DMS79 (cell line): ENCODE measurements at regions not wholly inside any gene's neighbourhood (a gene's known extent, or its start where the extent isn't known, plus 50 kb on each side); places are given as distances from the start of the nearest gene placed in this dataset.
"Not testable (repeated sequence)": the region's sequence is repeated elsewhere in the genome, so short reads cannot be mapped to it uniquely, and the experiment has no call there.

ENCODE experiments used
- DNase-seq: peaks from one replicate; lab custom pipeline; 2025; lab: John Stamatoyannopoulos, UW

DNA sequence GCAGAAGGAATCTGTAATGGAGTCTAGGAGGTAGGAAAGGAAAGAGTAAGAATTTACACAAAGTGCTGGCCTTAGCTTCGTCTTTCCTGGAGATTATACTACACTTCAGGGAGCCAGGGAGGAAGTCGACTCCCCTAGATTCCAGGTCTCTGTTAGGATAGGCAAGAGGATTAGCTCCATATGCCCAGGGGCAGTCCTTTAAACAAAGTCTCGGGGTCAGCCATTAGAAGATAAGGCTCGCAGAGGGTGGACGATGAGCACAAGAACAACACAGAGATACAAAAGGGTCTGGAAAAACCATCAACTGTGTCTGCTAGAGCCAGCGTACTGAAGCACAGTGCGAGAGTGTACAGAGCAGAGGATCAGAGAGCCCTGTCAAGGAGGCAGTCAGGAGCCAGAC, 344.7 kb upstream of the TNC start:
- no peak for DNase-seq

DNA sequence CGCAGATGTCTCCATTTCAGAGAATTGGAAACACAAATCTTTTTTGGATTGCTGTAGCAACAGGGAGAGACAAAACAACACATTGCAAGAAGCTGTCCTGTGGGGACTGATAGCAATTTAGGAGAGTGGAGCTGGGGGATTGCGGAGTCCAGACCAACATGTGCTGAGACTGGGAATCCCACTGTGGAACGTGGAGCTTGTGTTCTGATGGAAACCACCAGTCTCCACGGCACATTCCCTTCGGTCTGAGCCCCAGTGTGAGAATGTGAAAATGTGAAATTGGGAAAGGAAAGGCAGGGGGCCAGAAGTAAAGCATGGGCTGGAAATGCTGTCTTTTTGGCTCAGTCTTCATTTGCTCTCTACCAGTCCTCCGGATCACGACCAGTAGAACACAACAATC, 348.8 kb upstream of the TNC start:
- DNase-seq = no peak

DNA sequence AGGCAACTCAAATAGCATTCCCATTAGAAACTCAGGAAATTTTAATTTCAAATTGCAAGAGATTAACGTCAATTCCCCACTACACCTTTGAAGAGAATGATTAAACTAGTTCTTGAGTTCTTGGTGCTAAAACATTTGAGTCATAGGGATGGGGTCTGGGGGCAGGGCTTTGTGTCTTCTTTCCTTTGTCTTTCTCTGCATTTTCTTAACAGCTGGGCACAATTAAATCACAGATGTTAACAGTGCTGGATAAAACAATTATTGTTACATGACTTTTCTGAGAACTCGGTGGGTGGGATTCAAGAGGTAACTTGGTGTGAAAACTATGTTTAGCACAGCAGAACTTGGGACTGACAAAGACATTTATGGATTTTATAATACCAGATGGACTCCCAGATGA, 351.9 kb upstream of the TNC start:
- DNase-seq = no peak

DNA sequence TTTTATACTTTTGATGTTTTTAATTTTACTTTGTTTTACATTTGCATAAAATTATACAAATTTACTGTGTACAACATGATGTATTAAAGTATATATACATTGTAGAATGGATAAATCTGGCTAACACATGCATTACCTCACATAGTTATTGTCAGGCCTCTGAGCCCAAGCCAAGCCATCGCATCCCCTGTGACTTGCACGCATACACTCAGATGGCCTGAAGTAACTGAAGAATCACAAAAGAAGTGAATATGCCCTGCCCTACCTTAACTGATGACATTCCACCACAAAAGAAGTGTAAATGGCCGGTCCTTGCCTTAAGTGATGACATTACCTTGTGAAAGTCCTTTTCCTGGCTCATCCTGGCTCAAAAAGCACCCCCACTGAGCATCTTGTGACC, 355.1 kb upstream of the TNC start:
- not testable (repeated sequence) for DNase-seq

DNA sequence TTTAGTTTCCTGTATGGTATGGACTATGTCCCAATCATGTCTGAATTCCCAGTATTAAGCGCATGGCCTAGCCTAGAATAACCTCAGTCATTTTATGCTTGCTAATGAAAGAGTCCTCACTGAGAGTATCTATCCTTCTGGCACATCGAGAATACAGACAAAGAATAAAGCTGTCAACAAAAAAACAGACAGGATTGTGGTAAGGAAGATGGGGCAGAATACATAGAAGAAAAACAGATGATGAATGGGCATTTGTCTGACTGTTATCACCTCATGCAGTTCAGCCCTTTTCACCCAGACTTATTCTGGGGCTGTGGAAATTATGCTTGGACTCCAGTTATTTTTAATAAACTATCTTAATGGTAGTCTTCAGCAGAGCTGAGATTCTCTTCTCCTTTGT, 363.8 kb upstream of the TNC start:
- no peak for DNase-seq

DNA sequence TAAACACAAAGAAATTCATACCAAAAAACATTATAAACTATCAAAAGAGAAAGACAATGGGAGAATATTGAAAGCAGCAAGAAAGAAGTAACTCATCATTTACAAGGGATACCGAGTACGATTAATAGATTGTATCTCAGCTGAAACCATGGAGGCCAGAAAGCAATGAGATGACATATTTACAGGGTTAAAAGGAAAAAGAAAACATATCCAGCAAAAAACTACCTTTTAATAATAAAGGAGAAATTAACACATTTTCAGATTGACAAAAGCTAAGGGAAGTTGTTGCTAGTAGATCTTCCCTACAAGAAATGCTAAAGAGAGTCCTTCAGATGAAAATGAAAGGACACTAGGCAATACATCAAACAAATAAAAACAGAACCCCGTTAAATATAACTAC, 364.8 kb upstream of the TNC start:
- DNase-seq = no peak

DNA sequence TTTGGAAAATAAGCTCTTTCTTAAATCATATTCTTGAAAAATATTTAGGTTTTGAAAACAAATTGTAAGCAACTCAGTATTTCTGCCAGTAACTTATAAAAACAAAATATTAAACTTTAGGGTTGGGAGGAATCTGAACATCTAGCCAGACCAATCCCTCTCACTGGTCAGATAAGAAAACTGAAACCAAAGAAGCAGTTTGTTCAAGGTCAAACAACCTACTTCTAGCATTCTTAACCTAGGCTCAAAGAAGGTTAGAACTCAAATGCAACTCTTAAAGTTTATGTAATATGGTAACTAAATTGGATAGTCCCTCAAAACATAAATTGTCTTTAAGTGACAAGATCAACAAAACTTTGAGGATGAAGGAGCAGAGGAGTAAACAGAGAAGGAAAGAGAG, 374.9 kb upstream of the TNC start:
- DNase-seq = no peak

DNA sequence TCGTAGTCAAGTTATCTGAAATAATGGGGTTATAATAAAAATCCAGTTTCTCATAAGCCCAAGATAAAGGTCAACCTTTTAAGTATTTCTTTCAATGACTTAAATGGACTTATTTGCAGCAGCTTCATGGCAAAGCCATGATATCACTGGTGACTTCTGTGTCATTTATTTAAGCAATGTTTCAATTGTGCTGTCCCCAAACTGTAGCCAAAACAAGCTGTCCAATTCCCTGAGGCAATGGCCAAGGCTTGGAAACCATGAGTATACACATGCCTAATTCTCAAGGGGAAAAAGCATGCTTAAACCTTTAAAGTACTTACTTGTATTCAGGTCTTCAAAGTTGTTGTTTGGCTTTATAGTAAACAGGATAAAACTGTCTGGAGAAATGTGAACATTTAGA, 376.4 kb upstream of the TNC start:
- no peak for DNase-seq

DNA sequence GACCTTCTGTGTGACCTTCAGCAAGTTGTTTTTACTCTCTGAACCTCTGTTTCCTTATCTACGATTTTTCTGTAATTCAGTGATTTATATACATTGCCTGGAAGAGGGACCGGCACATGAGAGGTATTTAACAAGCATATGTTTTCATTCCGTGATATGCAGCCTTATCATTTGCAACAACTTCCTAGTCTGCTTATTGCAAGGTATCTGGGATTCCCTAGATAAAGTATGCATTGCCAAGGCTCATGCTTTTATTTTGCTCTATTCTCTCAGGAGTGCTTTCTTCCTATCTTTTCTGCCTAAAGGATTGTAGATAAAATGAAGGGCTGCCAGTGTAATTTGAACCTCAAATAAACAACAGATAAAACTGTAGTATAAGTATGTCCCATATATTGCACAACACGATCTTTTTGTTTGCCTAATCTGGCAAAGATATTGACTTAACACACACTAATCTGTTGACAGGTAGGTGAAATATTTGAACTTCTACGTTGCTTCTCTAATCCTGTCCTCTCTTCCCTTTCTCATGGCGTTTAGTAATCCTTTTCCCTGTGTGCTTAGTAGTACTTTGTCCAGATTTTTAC, 377.2 kb upstream of the TNC start:
- no peak for DNase-seq

DNA sequence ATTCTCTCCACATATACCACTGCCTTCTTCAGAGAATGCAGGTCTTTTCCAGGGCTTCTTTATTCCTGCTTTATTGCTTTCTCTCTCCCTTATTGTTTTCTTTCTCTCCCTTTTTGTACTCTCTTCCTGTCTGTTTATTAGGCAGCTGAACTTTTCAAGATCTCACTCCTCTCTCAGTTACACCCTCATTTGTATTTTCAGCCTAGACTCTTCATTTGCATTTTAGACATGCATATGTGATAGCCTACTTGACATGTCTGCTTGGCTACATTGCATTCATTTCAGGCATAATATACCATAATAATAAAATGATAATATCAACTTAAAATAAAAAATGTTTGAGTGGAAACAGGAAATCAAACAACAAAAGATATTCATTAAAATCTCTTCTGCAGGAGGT, 377.9 kb upstream of the TNC start:
- DNase-seq = no peak

DNA sequence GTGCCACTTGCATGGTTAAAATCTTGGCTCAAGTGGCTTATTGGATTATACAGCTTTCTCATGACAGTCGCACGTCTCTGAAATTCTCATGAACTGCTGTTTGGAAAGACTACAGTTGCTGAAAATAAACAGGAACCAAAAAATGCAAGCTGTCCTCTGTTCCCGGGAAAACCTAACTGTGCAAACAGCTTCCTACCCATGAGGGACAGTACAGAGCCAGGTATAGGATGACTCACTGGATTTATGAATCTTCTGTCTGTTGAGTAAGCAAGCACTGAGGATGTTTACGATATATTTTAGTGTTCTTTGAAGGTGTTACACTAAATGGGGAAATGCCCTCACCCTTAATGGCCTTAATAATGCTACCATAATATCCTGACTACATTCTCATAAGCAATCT, 380.3 kb upstream of the TNC start:
- no peak for DNase-seq

DNA sequence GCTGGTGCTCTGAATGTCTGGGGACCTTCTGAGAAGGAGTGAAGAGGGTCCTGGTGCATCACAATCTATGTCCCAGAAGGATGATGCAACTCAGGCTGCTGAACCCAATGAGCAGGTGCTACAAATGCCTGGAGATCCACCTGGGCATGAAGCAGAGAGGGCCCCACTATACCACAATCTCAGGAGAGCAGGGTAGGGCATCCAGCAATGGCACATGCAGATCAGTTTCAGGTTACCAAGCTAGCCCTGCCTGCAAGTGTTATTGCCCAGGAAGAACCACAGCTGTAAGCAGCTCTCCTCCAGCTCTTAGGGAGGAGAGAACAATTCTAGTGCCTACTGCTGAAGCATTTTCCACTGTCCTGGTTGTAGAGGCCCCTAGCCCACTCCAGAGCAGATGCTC, 389.2 kb upstream of the TNC start:
- no peak for DNase-seq

DNA sequence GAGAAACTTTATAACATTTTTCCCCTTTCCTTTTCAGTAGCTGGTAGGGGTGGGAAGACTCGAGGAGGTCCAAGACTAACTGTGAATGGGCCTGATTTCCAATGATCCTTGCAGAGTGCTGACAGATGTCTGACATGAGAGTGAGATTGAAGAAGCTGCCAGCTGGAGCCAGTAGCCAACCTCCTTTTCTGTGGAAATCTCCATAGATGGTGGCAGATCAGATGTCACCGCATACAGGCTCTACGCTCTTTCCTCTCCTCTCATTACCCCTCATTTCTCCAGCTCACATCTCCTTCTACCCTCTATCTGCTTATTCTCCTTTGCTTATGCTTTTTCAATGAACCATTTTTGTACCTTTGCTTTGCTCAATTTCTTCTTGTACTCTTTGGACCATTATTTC, 395.2 kb upstream of the TNC start:
- DNase-seq = no peak

DNA sequence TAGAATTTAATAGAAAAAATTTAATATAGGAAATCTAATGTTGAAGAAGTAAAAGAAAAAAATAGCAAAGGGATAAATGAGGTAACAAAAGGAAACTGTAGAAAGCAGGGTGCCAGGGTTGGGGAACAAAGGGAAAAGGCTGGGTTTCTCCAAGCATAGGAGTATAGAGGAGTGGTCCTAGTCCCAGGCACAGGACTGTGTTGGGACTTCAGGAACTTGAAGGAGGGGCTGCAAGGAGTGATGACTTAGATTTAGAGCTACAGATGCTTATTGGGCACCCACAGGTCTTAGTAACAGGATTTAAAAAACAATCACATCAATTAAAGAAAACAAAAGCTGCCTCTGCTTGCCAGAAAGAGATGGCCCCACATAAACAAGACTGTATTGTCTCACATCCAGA, 396.5 kb upstream of the TNC start:
- DNase-seq = no peak

DNA sequence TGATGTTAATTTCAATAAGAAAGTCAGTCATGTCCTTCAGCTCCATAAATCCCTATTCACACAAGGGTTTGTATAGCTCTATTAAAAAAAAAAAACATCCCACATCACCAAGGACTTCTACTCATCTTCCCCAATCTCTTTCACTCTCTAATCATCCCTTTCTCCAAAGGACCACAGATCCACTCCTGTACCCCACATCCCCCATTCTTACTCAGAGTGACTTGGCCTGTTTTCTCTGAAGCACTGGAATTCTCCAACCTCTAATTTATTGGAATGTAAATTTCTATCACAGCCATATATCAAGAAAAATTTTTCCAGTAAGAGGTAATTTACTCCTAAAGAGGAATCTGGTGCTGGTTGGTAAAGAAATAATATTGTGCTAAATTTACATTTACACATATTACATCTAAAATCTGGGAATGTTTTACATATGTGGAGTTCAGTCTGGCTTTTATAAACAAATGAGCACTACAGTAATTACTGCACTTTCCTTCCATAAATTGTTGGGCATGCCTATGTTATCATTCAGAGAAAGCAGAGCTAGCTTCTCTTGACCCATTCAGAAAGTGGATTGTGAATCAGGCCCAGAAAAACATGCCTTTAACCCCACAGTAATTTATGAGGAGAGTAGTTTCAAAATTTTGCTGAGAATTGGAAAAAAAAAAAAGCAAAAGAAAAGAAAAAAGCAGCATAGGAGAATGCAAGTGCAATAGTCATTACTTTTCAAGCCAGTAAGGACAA, 399.5 kb upstream of the TNC start:
- no peak for DNase-seq

DNA sequence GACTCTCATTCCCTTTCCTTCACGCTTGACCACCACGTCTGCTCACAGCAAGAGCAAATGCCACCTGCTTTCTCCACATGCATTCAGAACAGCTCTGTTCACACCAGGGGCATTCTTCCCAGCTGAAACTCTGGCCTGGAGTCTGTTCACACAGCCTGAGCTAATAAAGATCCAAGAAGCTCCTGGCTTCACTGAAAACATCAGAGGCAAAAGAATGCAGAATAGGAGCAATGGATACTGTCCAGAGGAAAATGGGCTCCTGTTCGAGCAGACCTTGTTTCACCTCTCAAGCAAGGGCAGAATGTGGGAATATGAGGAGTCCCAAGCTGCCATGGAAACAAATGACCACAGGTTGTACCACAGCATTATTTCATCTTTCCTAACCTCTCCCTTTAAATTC, 402.7 kb upstream of the TNC start:
- no peak for DNase-seq

DNA sequence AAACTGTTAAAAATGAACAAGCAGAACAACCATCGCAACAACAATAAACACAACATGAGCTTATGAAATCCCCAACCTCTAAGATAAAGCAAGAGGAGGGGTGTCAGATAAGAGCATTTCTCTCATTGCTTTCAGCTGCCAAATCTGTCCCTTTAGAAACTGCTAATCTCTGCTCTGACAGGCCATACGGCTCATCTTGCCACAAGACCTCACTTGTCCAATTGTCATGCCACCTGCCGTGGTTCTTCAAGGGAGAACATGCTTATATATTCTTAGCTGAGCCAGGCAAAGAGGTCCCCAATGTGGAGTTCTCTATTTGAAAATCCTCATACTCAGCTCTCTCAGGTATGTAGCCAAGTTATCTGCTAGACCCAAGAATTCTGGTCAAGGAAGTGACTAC, 405.0 kb upstream of the TNC start:
- DNase-seq = no peak

DNA sequence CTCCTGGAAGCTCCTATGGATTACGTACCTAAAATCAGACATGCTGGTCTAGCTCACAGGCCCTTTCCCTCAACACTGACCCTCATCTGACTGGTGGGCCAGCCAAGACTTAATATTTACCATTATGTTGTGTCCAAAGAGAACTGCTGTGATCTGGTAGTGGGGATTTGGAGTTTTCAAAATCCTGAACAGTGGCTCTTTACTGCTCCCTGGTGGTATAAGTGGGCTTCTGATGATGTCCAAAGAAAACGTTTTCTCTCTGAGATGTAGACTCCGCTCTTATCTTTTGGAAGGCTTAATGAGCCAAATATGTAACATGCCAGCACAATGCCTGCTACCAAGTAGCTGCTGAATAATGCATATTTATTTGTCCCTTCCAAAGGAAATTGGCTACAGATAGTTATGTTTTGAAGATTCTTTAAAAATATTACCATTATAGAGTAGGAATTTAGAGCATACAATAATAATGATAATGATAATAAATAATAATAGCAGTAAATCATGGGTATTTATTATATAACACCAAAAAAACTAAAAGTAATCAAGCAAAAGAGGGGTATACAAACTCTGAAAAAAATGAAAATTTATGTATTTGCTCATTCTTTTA, 406.6 kb upstream of the TNC start:
- DNase-seq = no peak

DNA sequence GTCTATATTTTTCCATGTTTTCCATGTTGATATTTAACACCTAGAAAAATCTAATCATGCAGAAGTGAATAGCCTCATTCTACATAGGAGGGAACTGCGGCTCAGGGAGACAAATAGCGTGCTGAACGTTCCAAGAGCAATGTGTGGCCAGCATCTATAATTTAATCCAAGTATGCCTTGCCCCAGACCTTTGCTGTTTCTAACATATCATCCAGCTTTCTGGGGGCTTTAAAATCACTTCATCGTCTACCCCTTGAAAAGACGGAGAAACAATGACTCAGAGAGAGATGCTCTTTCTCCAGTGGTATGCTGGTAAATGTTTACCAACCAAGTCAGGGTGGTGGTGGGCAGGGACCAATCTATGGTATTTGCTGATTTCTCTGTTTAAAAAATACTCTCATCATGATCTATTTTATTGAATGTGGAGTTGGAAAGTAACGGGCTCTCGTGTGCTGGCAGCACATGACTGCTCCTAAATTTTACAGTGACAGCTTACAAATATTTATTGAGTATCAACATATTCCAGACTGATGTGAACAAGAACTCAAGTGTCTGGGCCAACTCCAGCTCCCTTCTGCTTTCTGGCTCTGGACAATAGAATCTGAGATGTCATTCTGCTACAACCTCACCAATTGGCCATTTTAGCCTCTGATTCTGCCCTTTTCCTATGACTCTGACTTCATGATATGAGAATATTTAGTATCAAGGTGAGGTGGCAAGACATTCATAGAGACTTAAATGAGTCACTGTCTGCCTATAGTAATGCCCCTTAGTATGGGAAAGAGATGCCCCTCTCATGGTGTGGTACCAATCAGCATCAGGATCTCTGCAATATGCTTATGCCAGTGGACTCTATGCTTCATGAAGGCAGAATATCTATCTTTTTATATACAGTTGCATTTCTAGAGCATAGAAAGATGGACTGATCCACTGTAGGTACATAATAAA, 407.4 kb upstream of the TNC start:
- DNase-seq = no peak

DNA sequence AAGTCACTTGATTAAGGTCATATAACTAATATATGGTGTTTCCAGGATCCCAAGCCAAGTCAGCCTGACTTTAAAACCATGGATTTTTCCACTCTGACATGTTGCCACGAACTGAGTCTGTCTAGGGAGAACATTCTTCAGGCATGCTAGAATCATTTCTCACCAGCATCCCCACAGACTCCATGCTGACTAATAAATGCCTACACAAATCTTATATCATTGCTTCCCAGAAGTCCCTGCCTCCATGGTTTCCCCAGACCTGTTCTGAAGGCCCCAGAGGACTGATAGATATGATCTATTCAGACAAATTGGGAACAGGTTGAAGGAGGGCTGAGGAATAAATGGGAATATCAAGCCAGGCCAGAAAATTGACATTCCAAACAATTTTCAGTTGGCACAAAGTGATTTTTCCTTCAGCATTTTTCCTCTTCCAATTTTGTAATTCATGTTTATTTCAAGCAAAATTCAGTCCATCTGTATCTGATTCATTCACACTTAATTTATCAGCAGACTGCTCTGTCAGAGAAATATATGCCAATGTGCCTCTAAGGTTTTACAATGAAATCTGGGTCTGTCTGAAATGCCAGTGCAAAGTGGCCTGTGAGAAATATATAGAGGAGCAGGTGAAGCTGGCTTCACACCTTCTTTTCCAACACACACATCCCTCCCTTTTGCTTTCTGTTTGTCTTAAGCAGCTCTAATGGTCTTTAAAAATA, 413.6 kb upstream of the TNC start:
- no peak for DNase-seq

DNA sequence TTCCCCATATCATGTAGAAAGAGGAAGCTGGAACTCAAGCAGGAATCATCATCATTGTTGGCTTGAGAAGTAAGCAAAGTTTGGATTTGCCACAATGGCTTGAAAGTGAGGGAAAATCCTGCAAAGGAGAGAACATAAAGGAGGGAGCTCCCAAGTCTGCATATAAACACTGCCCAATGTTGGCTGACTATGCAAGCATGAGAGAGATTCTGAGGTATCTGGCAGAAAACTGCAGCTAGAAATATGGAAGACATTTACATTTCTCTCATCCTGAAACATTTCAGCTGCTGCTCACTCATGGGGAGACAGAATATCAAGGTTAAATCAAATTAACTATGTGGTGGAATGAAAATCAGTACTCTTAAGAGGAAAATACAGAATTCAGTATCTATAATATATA, 415.6 kb upstream of the TNC start:
- DNase-seq = no peak

DNA sequence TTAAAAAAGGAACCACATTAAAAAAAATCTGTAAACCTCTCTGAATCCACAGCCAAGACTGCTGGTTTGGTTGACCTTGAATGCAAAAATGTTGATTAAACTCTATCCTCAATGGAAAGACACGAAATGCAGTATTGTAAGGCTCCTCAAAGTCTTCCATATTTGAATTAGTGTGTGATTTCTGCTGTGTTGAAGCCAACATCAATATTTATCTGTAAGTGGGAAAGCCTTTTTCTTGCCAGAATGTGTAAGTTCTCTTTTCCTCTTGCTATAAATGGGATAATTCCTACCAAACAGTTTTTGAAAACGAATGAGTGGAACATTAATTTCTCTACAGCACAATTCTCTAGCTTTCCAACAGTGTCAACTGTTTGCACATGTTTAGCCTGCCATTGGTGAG, 422.1 kb upstream of the TNC start:
- no peak for DNase-seq
